GM11168 (cell line): ENCODE measurements at regions not wholly inside any gene's neighbourhood (a gene's known extent, or its start where the extent isn't known, plus 50 kb on each side); places are given as distances from the start of the nearest gene placed in this dataset.
"Not testable (repeated sequence)": the region's sequence is repeated elsewhere in the genome, so short reads cannot be mapped to it uniquely, and the experiment has no call there.

Experiments
- in situ Hi-C: fragments of 300-500 bp; cut with MboI; formaldehyde crosslinking; loops from one replicate; pipeline ENCODE4 v1.12.0; 2022; ENCODE audit warnings: low sequenced_read_pairs; ENCODE audit not compliant: unreplicated experiment

- in situ Hi-C loops: no loop called here
These were observed 70.7 kb downstream of the FAM50B start for GRCh38 chr6:3919849-3920248.

- in situ Hi-C loops: no loop called here
These were observed 71.1 kb downstream of the FAM50B start for GRCh38 chr6:3920321-3920720.

GRCh38 chr6:3921663-3922062, 72.5 kb downstream of the FAM50B start:
- in situ Hi-C loops: no loop called here

- in situ Hi-C loops: not testable (repeated sequence)
These were observed 73.4 kb downstream of the FAM50B start for GRCh38 chr6:3922619-3923018.

- in situ Hi-C loops: not testable (repeated sequence)
These were observed 76.3 kb downstream of the FAM50B start for GRCh38 chr6:3925223-3926149.

- in situ Hi-C loops: no loop called here
These were observed 76.9 kb downstream of the FAM50B start for GRCh38 chr6:3926150-3926482.

- in situ Hi-C loops: no loop called here
These were observed 78.9 kb downstream of the FAM50B start for GRCh38 chr6:3928111-3928510.

GRCh38 chr6:3929281-3929798, 80.2 kb downstream of the FAM50B start:
- in situ Hi-C loops: no loop called here

GRCh38 chr6:3937438-3937837, 88.3 kb downstream of the FAM50B start:
- in situ Hi-C loops: no loop called here

- in situ Hi-C loops: no loop called here
These were observed 89.7 kb downstream of the FAM50B start for GRCh38 chr6:3938715-3939367.

- in situ Hi-C loops: no loop called here
These were observed 90.3 kb downstream of the FAM50B start for GRCh38 chr6:3939368-3939958.

- in situ Hi-C loops: no loop called here
These were observed 90.8 kb downstream of the FAM50B start for GRCh38 chr6:3939964-3940363.

GRCh38 chr6:3940703-3941102, 91.5 kb downstream of the FAM50B start:
- in situ Hi-C loops: no loop called here

- in situ Hi-C loops: no loop called here
These were observed 94.2 kb downstream of the FAM50B start for GRCh38 chr6:3943331-3943765.

GRCh38 chr6:3944246-3944645, 95.1 kb downstream of the FAM50B start:
- in situ Hi-C loops: no loop called here

- in situ Hi-C loops: no loop called here
These were observed 97.6 kb downstream of the FAM50B start for GRCh38 chr6:3946778-3947177.

GRCh38 chr6:3948866-3949265, 99.7 kb downstream of the FAM50B start:
- in situ Hi-C loops: no loop called here

GRCh38 chr6:3949521-3949920, 100.3 kb downstream of the FAM50B start:
- in situ Hi-C loops: no loop called here

GRCh38 chr6:3956054-3956453, 106.9 kb downstream of the FAM50B start:
- in situ Hi-C loops: no loop called here

GRCh38 chr6:3957321-3957720, 108.1 kb downstream of the FAM50B start:
- in situ Hi-C loops: no loop called here

GRCh38 chr6:3958255-3958654, 109.1 kb downstream of the FAM50B start:
- in situ Hi-C loops: no loop called here
